ENCODE measurements at regions not wholly inside any gene's neighbourhood (a gene's known extent, or its start where the extent isn't known, plus 50 kb on each side); places are given as distances from the start of the nearest gene placed in this dataset.

- TF ChIP-seq, protein P1, sequence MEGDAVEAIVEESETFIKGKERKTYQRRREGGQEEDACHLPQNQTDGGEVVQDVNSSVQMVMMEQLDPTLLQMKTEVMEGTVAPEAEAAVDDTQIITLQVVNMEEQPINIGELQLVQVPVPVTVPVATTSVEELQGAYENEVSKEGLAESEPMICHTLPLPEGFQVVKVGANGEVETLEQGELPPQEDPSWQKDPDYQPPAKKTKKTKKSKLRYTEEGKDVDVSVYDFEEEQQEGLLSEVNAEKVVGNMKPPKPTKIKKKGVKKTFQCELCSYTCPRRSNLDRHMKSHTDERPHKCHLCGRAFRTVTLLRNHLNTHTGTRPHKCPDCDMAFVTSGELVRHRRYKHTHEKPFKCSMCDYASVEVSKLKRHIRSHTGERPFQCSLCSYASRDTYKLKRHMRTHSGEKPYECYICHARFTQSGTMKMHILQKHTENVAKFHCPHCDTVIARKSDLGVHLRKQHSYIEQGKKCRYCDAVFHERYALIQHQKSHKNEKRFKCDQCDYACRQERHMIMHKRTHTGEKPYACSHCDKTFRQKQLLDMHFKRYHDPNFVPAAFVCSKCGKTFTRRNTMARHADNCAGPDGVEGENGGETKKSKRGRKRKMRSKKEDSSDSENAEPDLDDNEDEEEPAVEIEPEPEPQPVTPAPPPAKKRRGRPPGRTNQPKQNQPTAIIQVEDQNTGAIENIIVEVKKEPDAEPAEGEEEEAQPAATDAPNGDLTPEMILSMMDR (IDR thresholded peaks at IDR 0.05): no peak
- no peak for TF ChIP-seq EP300 (IDR thresholded peaks at IDR 0.05)
Observed at GRCh38 chr11:134887896-134888295, 475.9 kb upstream of the B3GAT1 start.
